A549 (cell line): ENCODE measurements at regions not wholly inside any gene's neighbourhood (a gene's known extent, or its start where the extent isn't known, plus 50 kb on each side); places are given as distances from the start of the nearest gene placed in this dataset.

Experiments
- BCL3 ChIP-seq: fragments of >200 bp; sonication (Bioruptor Twin); formaldehyde crosslinking; IDR thresholded peaks from 3 replicates; pipeline ENCODE4 v1.6.1; 2016
- CTCF ChIP-seq: fragments of >200 bp; sonication (Bioruptor Twin); formaldehyde crosslinking; IDR thresholded peaks from 3 replicates; pipeline ENCODE4 v1.5.1; 2016
- ELK1 ChIP-seq: fragments of 150-350 bp; IDR thresholded peaks from 2 replicates; pipeline ENCODE4 v1.6.1; 2014; ENCODE audit warnings: low read depth, mild to moderate bottlenecking, low read length
- EP300 ChIP-seq, 2 experiments: fragments of >200 bp; sonication (Bioruptor Twin); formaldehyde crosslinking; IDR thresholded peaks; 2 replicates in 1 of 2; 3 replicates in 1 of 2; pipeline ENCODE4 v1.6.1; 2016 to 2017
- HMGXB4 ChIP-seq: fragments of 250-450 bp; sonication (Bioruptor Pico); IDR thresholded peaks from 2 replicates; pipeline ENCODE4 v1.5.0; 2021; ENCODE audit warnings: mild to moderate bottlenecking, moderate library complexity, borderline replicate concordance
- MAFK ChIP-seq: fragments of 450-650 bp; IDR thresholded peaks from 2 replicates; pipeline ENCODE4 v1.6.1; 2014; ENCODE audit not compliant: partially characterized antibody
- MAX ChIP-seq: IDR thresholded peaks from 2 replicates; pipeline ENCODE4 v1.6.1; 2012
- PBX3 ChIP-seq: IDR thresholded peaks from 2 replicates; pipeline ENCODE4 v1.6.1; 2012
- POLR2A ChIP-seq: IDR thresholded peaks from 2 replicates; pipeline ENCODE4 v1.6.1; 2012; ENCODE audit warnings: mild to moderate bottlenecking, low read length
- REST ChIP-seq: fragments of 200-600 bp; sonication (generic); IDR thresholded peaks from 2 replicates; pipeline ENCODE4 v1.6.1; 2016; ENCODE audit warnings: antibody characterized with exemption, mild to moderate bottlenecking, moderate library complexity
- USF2 ChIP-seq: fragments of 450-650 bp; IDR thresholded peaks from 2 replicates; pipeline ENCODE4 v1.6.1; 2014; ENCODE audit warnings: antibody characterized with exemption
- ZNF302 ChIP-seq: fragments of 250-450 bp; sonication (Bioruptor Pico); IDR thresholded peaks from 2 replicates; pipeline ENCODE4 v1.9.0; 2021; ENCODE audit warnings: inconsistent platforms, mild to moderate bottlenecking, moderate library complexity

- TF ChIP-seq ELK1 (no peak), HMGXB4 (CRISPR knock-in tag) (no peak), CTCF (no peak), ZNF302 (CRISPR knock-in tag) (no peak), MAX (no peak), POLR2A (no peak), REST (no peak), PBX3 (no peak), EP300 (IDR thresholded peaks at IDR 0.05) (no peak), USF2 (no peak), MAFK (no peak), BCL3 (no peak)
These were observed 97.9 kb upstream of the NUDT4 start for GRCh38 chr12:93279565-93280412.
